Large intestine (tissue), 3 donors: ENCODE measurements at regions not wholly inside any gene's neighbourhood (a gene's known extent, or its start where the extent isn't known, plus 50 kb on each side); places are given as distances from the start of the nearest gene placed in this dataset.

Experiments used
- DNase-seq, 2 donors: peaks; one replicate each; pipeline versions ENCODE4 v3.0.0 to v3.0.0-alpha.2; 2013
- H3K27ac ChIP-seq: one replicate; pipeline ENCODE4 v1.5.1; 2013; ENCODE audit warnings: low read length
- H3K27me3 ChIP-seq: 2 replicates; pipeline ENCODE4 v1.6.1; 2013; ENCODE audit warnings: low read length; ENCODE audit not compliant: control insufficient read depth, insufficient read depth
- H3K36me3 ChIP-seq: 2 replicates; pipeline ENCODE4 v1.6.1; 2013; ENCODE audit warnings: low read length; ENCODE audit not compliant: control insufficient read depth, insufficient read depth
- H3K4me1 ChIP-seq: one replicate; pipeline ENCODE4 v1.6.1; 2013; ENCODE audit warnings: low read length; ENCODE audit not compliant: control insufficient read depth, insufficient read depth
- H3K4me3 ChIP-seq: one replicate; pipeline ENCODE4 v1.5.1; 2013; ENCODE audit warnings: low read length
- H3K9me3 ChIP-seq: one replicate; pipeline ENCODE4 v1.6.1; 2013; ENCODE audit warnings: mild to moderate bottlenecking, low read depth, low read length, moderate library complexity; ENCODE audit not compliant: control insufficient read depth
- WGBS: methylation state at CpG from one replicate; pipeline ENCODE4 v1.1.5; 2013; ENCODE audit warnings: low lambda C conversion rate; ENCODE audit not compliant: insufficient coverage; 5-methylcytosine and 5-hydroxymethylcytosine counted together

DNA sequence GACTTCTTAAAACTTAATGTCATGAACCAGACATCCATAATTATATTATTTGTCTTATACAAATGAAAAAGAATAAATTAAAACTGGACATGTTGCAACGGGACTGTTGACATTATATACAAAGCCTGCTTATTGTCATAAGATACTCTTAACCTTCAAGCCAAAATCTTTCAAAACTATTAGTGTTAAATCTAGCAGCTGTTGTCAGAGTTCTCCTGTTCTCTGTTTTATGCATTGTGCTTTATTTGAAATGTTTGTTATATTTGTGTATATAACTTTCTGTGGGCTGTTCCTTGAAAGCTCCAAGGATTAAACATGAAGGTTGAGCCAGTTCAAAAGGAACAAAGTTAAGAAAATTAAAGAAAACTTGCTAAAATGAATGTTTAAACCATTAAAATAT is 335.5 kb upstream of the NT5C1B start:
- Histone ChIP-seq H3K27me3 (no peaks in the 10 kb centered on the region), H3K4me1 (no peaks in the 10 kb centered on the region), H3K4me3 (no peak overlapping the region), H3K27ac (no peak overlapping the region), H3K9me3 (no peaks in the 10 kb centered on the region), H3K36me3 (no peaks in the 10 kb centered on the region)
- DNase-seq, result no peak
- WGBS, result no CpG with 5 or more reads among the region's 1 CpG

DNA sequence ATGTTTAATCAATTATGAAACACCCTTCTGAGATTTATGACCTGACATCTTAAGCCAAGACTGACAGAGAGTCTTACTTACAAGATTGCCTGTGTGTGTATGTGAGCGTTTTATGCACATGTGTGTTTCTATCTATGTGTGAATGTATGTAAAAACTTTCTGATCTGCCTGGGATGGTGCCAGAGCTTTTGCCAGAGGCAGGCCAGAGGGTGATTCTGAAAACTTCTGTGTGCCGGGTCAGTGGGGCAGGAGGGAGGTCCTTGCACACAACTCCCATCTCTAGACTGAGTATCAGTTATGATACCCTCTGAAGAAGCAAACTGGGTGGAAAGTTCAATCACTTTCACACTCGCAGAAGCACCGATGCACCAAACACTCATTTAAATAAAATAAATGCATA is 335.0 kb upstream of the NT5C1B start:
- no peaks in the 10 kb centered on the region for H3K4me1 ChIP-seq
- H3K9me3 ChIP-seq, result no peaks in the 10 kb centered on the region
- DNase-seq, result no peak
- no peaks in the 10 kb centered on the region for H3K36me3 ChIP-seq
- no CpG with 5 or more reads among the region's 4 CpGs for WGBS
- no peak overlapping the region for H3K4me3 ChIP-seq
- no peaks in the 10 kb centered on the region for H3K27me3 ChIP-seq
- H3K27ac ChIP-seq, result no peak overlapping the region

GRCh38 chr2:18922276-18922675 is 332.9 kb upstream of the NT5C1B start:
- Histone ChIP-seq H3K9me3 (no peaks in the 10 kb centered on the region), H3K36me3 (no peaks in the 10 kb centered on the region), H3K4me3 (no peak overlapping the region), H3K27me3 (no peaks in the 10 kb centered on the region), H3K27ac (no peak overlapping the region), H3K4me1 (no peaks in the 10 kb centered on the region)
- no CpG with 5 or more reads among the region's 1 CpG for WGBS
- no peak for DNase-seq

- Histone ChIP-seq H3K36me3 (no peaks in the 10 kb centered on the region), H3K4me3 (no peak overlapping the region), H3K4me1 (no peaks in the 10 kb centered on the region), H3K9me3 (no peaks in the 10 kb centered on the region), H3K27ac (no peak overlapping the region), H3K27me3 (no peaks in the 10 kb centered on the region)
- no peak for DNase-seq
- WGBS, result no CpG with 5 or more reads among the region's 1 CpG
Measured at GRCh38 chr2:18918280-18918679, 328.9 kb upstream of the NT5C1B start.

- Histone ChIP-seq H3K27me3 (no peaks in the 10 kb centered on the region), H3K27ac (no peak overlapping the region), H3K36me3 (no peaks in the 10 kb centered on the region), H3K4me1 (no peaks in the 10 kb centered on the region), H3K9me3 (no peaks in the 10 kb centered on the region), H3K4me3 (no peak overlapping the region)
- 45% methylated on average over 1 of the region's 1 CpG for WGBS
- DNase-seq, result no peak
Measured at GRCh38 chr2:18915227-18915626, 325.9 kb upstream of the NT5C1B start.

- H3K4me1 ChIP-seq, result no peaks in the 10 kb centered on the region
- no peak overlapping the region for H3K27ac ChIP-seq
- no peaks in the 10 kb centered on the region for H3K9me3 ChIP-seq
- no peaks in the 10 kb centered on the region for H3K27me3 ChIP-seq
- DNase-seq, result no peak
- no peak overlapping the region for H3K4me3 ChIP-seq
- H3K36me3 ChIP-seq, result no peaks in the 10 kb centered on the region
- WGBS, result no CpG with 5 or more reads among the region's 3 CpGs
Measured at GRCh38 chr2:18913512-18913911, 324.1 kb upstream of the NT5C1B start.

GRCh38 chr2:18912225-18912888 is 323.0 kb upstream of the NT5C1B start:
- WGBS, result 80% methylated on average over 2 of the region's 8 CpGs
- no peak for DNase-seq

DNA sequence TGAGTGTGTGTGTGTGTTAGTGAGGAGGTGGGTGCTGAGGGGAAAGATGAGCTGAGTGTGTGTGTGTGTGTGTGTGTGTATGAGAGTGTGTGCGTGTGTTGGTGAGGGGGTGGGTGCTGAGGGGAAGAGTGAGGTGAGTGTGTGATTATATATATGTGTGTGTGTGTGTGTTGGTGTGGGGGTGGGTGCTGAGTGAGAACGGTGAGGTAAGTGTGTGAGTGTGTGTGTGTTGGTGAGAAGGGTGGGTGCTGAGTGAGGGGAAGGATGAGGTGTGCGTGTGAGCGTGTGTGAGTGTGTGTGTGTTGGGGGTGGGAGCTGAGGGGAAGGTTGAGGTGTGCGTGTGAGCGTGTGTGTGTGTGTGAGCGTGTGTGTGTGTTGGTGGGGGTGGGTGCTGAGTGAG is 322.0 kb upstream of the NT5C1B start:
- WGBS, result 100% methylated on average over 2 of the region's 7 CpGs
- Histone ChIP-seq H3K36me3 (no peaks in the 10 kb centered on the region), H3K27ac (no peak overlapping the region), H3K4me1 (no peaks in the 10 kb centered on the region), H3K9me3 (no peaks in the 10 kb centered on the region), H3K27me3 (no peaks in the 10 kb centered on the region), H3K4me3 (no peak overlapping the region)
- DNase-seq, result no peak

More at GRCh38 chr2:18912225-18912888, 323.0 kb upstream of the NT5C1B start:
- H3K4me1 ChIP-seq, result no peaks in the 10 kb centered on the region
- no peaks in the 10 kb centered on the region for H3K27me3 ChIP-seq
- H3K4me3 ChIP-seq, result no peak overlapping the region
- no peak overlapping the region for H3K27ac ChIP-seq
- no peaks in the 10 kb centered on the region for H3K9me3 ChIP-seq
- no peaks in the 10 kb centered on the region for H3K36me3 ChIP-seq

GRCh38 chr2:18910843-18911242 is 321.5 kb upstream of the NT5C1B start:
- Histone ChIP-seq H3K4me1 (no peaks in the 10 kb centered on the region), H3K9me3 (no peaks in the 10 kb centered on the region), H3K36me3 (no peaks in the 10 kb centered on the region), H3K4me3 (no peak overlapping the region), H3K27me3 (no peaks in the 10 kb centered on the region), H3K27ac (no peak overlapping the region)
- no CpG with 5 or more reads among the region's 4 CpGs for WGBS
- no peak for DNase-seq

DNA sequence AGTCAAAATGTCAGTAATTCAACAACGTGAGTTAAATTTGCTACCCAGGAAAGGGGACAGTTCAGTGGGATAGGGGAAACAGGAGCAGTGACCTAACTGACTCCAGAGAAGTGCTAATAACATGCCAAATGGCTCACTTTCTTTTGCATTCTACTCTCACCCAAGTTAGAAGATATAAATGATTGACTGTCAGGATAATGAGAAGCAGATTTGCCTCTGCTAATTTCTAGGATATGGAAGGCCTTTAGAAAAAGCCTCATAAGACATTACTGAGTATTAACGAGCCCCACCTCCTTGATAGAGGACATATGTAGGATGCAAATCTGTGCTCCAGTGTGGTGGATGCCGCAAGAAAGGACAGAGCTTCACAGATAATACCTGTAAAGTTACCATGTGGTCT is 318.6 kb upstream of the NT5C1B start:
- WGBS, result no CpG with 5 or more reads among the region's 3 CpGs

GRCh38 chr2:18907508-18907907 is 318.1 kb upstream of the NT5C1B start:
- H3K4me1 ChIP-seq, result no peaks in the 10 kb centered on the region
- WGBS, result no CpG with 5 or more reads among the region's 2 CpGs
- DNase-seq, result no peak
- no peaks in the 10 kb centered on the region for H3K27me3 ChIP-seq
- no peak overlapping the region for H3K4me3 ChIP-seq
- no peak overlapping the region for H3K27ac ChIP-seq
- no peaks in the 10 kb centered on the region for H3K36me3 ChIP-seq
- no peaks in the 10 kb centered on the region for H3K9me3 ChIP-seq

More for the DNA sequence above, 318.6 kb upstream of the NT5C1B start:
- H3K27me3 ChIP-seq, result no peaks in the 10 kb centered on the region
- no peaks in the 10 kb centered on the region for H3K9me3 ChIP-seq
- no peak overlapping the region for H3K4me3 ChIP-seq
- no peaks in the 10 kb centered on the region for H3K4me1 ChIP-seq
- no peak overlapping the region for H3K27ac ChIP-seq
- DNase-seq, result no peak
- no peaks in the 10 kb centered on the region for H3K36me3 ChIP-seq
